Right lobe of liver (tissue), 4 donors: ENCODE measurements at regions not wholly inside any gene's neighbourhood (a gene's known extent, or its start where the extent isn't known, plus 50 kb on each side); places are given as distances from the start of the nearest gene placed in this dataset.

Source experiments
- CTCF ChIP-seq, 4 donors: fragments of 200-600 bp in 3 of 4; fragments of 450-650 bp in 1 of 4; IDR thresholded peaks; one replicate each; pipeline versions ENCODE4 v1.5.1 to v1.8.0; 2016 to 2022; ENCODE audit warnings: antibody characterized with exemption in 4 of 4, mild to moderate bottlenecking in 2 of 4
- POLR2A ChIP-seq: fragments of 450-650 bp; IDR thresholded peaks from one replicate; pipeline ENCODE4 v1.6.1; 2017; ENCODE audit warnings: antibody characterized with exemption, mild to moderate bottlenecking
- donor health status: DM: no; HTN: no; CAD: no.
- donor health status: DM: no; HTN: no; CAD: no.
- donor health status: DM: no; HTN: yes; CAD: no.

- TF ChIP-seq CTCF (IDR thresholded peaks at IDR 0.05) = no peak
- no peak for TF ChIP-seq POLR2A
Observed at GRCh38 chr6:98539741-98540140, 294.6 kb upstream of the POU3F2 start.
